Erythroblast (primary cell): ENCODE measurements at regions not wholly inside any gene's neighbourhood (a gene's known extent, or its start where the extent isn't known, plus 50 kb on each side); places are given as distances from the start of the nearest gene placed in this dataset.

Experiments
- GATA1 ChIP-seq: IDR thresholded peaks from 2 replicates; pipeline ENCODE4 v1.6.1; 2011; ENCODE audit warnings: low read depth, mild to moderate bottlenecking, control low read depth, low read length, moderate library complexity
- POLR2A ChIP-seq: IDR thresholded peaks from 2 replicates; pipeline ENCODE4 v1.6.1; 2011; ENCODE audit warnings: mild to moderate bottlenecking, low read length

DNA sequence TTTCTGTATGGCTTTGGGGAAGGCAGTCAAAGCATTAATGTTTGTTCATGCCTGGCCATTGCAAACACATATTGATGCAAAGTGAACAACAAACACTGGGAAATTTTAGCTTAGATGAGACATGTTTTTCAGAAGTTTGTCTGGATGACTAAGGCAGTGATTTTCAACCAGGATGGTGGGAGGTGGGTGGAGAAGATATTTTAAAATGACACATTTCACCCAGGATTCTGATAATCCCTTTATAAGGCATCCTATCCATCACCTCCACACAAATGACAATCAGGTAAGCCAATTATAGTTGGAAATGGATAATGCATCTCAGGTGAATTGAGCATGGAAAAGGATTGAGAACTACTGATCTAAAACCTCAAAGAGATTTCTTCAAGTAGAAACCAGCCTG is 57.4 kb upstream of the SV2C start:
- TF ChIP-seq POLR2A (no peak), GATA1 (no peak)
